OCI-LY1 (cell line): ENCODE measurements at regions not wholly inside any gene's neighbourhood (a gene's known extent, or its start where the extent isn't known, plus 50 kb on each side); places are given as distances from the start of the nearest gene placed in this dataset.

ENCODE experiments used
- H2AFZ ChIP-seq: fragments of 200-600 bp; sonication (generic), shearing (Covaris generic); 2 replicates; pipeline ENCODE4 v1.6.0; 2014; ENCODE audit warnings: antibody characterized with exemption, mild to moderate bottlenecking, low read length
- H3F3A ChIP-seq: fragments of 200-600 bp; sonication (generic), shearing (Covaris generic); 2 replicates; pipeline ENCODE4 v1.6.0; 2014; ENCODE audit warnings: mild to moderate bottlenecking, antibody characterized with exemption, low read length, moderate library complexity; ENCODE audit not compliant: insufficient read depth
- H3K27ac ChIP-seq: fragments of 200-600 bp; sonication (generic); 2 replicates; pipeline ENCODE4 v1.5.1; 2014; ENCODE audit warnings: low read length, mixed run types, mild to moderate bottlenecking, low read depth; ENCODE audit not compliant: poor library complexity, severe bottlenecking
- H3K27me3 ChIP-seq: fragments of 200-600 bp; sonication (generic); 2 replicates; pipeline ENCODE4 v1.6.0; 2014; ENCODE audit warnings: antibody characterized with exemption, mild to moderate bottlenecking, low read length, moderate library complexity; ENCODE audit not compliant: insufficient read depth
- H3K36me3 ChIP-seq: fragments of 200-600 bp; sonication (generic); 2 replicates; pipeline ENCODE4 v1.6.1; 2014; ENCODE audit warnings: mild to moderate bottlenecking, antibody characterized with exemption, low read length, moderate library complexity, mixed read lengths; ENCODE audit not compliant: insufficient read depth
- H3K4me1 ChIP-seq: fragments of 200-600 bp; sonication (generic); 2 replicates; pipeline ENCODE4 v1.5.1; 2014; ENCODE audit warnings: mild to moderate bottlenecking, low read length, moderate library complexity; ENCODE audit not compliant: insufficient read depth, severe bottlenecking
- H3K4me2 ChIP-seq: fragments of 200-600 bp; sonication (generic), shearing (Covaris generic); 2 replicates; pipeline ENCODE4 v1.6.1; 2014; ENCODE audit warnings: low read length
- H3K4me3 ChIP-seq: fragments of 200-600 bp; sonication (generic); 2 replicates; pipeline ENCODE4 v1.5.1; 2014; ENCODE audit warnings: low read length, low read depth, mild to moderate bottlenecking, mixed read lengths; ENCODE audit not compliant: poor library complexity, severe bottlenecking
- H3K79me2 ChIP-seq: fragments of 200-600 bp; shearing (Covaris generic); 2 replicates; pipeline ENCODE4 v1.6.1; 2016; ENCODE audit warnings: mixed run types, low read length, mixed read lengths; ENCODE audit not compliant: insufficient read depth
- H3K9ac ChIP-seq: fragments of 200-600 bp; sonication (generic), shearing (Covaris generic); 2 replicates; pipeline ENCODE4 v1.6.1; 2014; ENCODE audit warnings: mild to moderate bottlenecking, low read length, mixed read lengths
- H3K9me2 ChIP-seq: fragments of 200-600 bp; sonication (generic), shearing (Covaris generic); 2 replicates; pipeline ENCODE4 v1.6.1; 2014; ENCODE audit warnings: low read depth, mild to moderate bottlenecking, low read length, mixed read lengths
- H3K9me3 ChIP-seq: fragments of 200-600 bp; shearing (Covaris generic); 2 replicates; pipeline ENCODE4 v1.6.1; 2014; ENCODE audit warnings: low read length, mixed read lengths
- H4K20me1 ChIP-seq: fragments of 200-600 bp; sonication (generic), shearing (Covaris generic); 2 replicates; pipeline ENCODE4 v1.6.0; 2016; ENCODE audit warnings: mild to moderate bottlenecking, low read length; ENCODE audit not compliant: insufficient read depth
- CTCF ChIP-seq: fragments of 200-600 bp; sonication (generic), shearing (Covaris generic); IDR thresholded peaks from 2 replicates; pipeline ENCODE4 v1.5.1; 2017; ENCODE audit warnings: mild to moderate bottlenecking, antibody characterized with exemption, low read length, moderate library complexity, mixed read lengths
- EZH2 ChIP-seq: fragments of 200-600 bp; sonication (generic), shearing (Covaris generic); IDR thresholded peaks from 2 replicates; pipeline ENCODE4 v1.8.0; 2017; ENCODE audit warnings: borderline replicate concordance, mixed run types, mild to moderate bottlenecking, antibody characterized with exemption, low read length, moderate library complexity, mixed read lengths

- Histone ChIP-seq H3K9me2 (no peaks in the 10 kb centered on the region), H4K20me1 (no peaks in the 10 kb centered on the region), H3F3A (no peaks in the 10 kb centered on the region), H3K4me2 (no peak overlapping the region), H3K9ac (no peak overlapping the region), H3K4me3 (no peak overlapping the region), H2AFZ (no peak overlapping the region), H3K36me3 (no peaks in the 10 kb centered on the region), H3K27me3 (no peaks in the 10 kb centered on the region), H3K79me2 (no peaks in the 10 kb centered on the region), H3K4me1 (no peaks in the 10 kb centered on the region), H3K27ac (no peak overlapping the region), H3K9me3 (no peaks in the 10 kb centered on the region)
- no peak for TF ChIP-seq CTCF
- TF ChIP-seq EZH2: no peak
Observed at GRCh38 chr4:138689187-138689586, 326.4 kb upstream of the NOCT start.

DNA sequence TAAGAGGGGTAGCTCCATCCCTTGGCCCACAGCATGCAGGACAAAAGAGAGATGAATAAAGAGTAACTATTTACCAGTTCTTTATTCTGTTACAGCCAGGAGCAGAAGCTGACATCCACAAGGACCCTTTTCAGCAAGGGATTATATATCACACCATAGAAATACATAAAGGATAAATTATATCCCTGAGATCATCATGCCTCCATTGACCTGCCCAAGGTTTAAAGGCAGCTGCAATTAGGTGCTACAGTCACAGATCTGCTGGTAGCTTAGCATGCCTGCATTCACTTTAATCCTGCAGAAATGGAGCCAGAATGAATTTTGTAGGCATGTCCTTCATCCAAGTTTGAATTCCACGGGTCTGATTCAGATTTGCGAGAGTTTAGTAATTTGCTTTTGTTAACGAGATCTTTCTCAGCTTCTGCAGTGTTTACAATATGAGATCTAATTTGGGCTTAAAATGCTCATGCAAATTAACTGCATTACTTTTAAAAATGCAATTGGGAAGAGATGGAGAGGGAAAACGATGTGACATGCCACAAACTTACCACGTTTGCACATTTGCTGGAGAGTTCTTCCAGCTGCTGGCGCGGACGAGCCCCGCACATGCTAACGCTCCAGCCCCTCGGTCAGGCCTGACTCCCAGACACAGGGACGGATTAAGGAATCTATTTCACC lies 327.0 kb upstream of the NOCT start:
- Histone ChIP-seq H3K9me2 (no peaks in the 10 kb centered on the region), H3K27ac (no peak overlapping the region), H3K36me3 (no peaks in the 10 kb centered on the region), H3K4me1 (no peaks in the 10 kb centered on the region), H3K27me3 (no peaks in the 10 kb centered on the region), H4K20me1 (no peaks in the 10 kb centered on the region), H3K9me3 (no peaks in the 10 kb centered on the region), H3K4me3 (no peak overlapping the region), H3F3A (no peaks in the 10 kb centered on the region), H3K9ac (no peak overlapping the region), H3K79me2 (no peaks in the 10 kb centered on the region), H3K4me2 (no peak overlapping the region), H2AFZ (no peak overlapping the region)
- no peak for TF ChIP-seq CTCF
- no peak for TF ChIP-seq EZH2

GRCh38 chr4:138686106-138686835 lies 329.3 kb upstream of the NOCT start:
- Histone ChIP-seq H3K9me3 (no peaks in the 10 kb centered on the region), H3K36me3 (no peaks in the 10 kb centered on the region), H3K9me2 (no peaks in the 10 kb centered on the region), H3K4me3 (no peak overlapping the region), H3K27me3 (0 out of 2 replicates have a peak, but pooled peaks cover 3% of the 10 kb centered on the region), H3K4me1 (no peaks in the 10 kb centered on the region), H3K4me2 (no peak overlapping the region), H4K20me1 (no peaks in the 10 kb centered on the region), H3K79me2 (no peaks in the 10 kb centered on the region), H3K27ac (no peak overlapping the region), H2AFZ (no peak overlapping the region), H3F3A (no peaks in the 10 kb centered on the region), H3K9ac (no peak overlapping the region)
- TF ChIP-seq EZH2: no peak
- no peak for TF ChIP-seq CTCF
